ENCODE measurements at regions not wholly inside any gene's neighbourhood (a gene's known extent, or its start where the extent isn't known, plus 50 kb on each side); places are given as distances from the start of the nearest gene placed in this dataset.
"Not testable (repeated sequence)": the region's sequence is repeated elsewhere in the genome, so short reads cannot be mapped to it uniquely, and the experiment has no call there.

DNA sequence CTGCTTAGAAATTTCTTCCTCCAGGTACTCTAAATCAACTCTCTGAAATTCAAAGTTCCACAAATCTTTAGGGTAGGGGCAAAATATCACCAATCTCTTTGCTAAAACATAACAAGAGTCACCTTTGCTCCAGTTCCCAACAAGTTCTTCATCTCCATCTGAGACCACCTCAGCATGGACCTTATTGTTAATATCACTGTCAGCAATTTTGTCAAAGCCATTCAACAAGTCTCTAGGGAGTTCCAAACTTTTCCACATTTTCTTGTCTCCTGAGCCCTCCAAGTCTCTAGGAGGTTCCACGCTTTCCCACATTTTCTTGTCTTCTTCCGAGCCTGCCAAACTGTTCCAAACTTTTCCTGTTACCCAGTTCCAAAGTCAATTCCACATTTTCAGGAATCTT is 255.9 kb downstream of the TDRD15 start:
- TF ChIP-seq POLR2AphosphoS5 (IDR thresholded peaks at IDR 0.05; ENCODE audit: borderline replicate concordance, low read depth, low read length); FOXP2 (optimal IDR thresholded peaks at IDR 0.05; ENCODE audit: control extremely low read depth, extremely low read length, insufficient read depth); EZH2 (IDR thresholded peaks at IDR 0.05): not testable (repeated sequence)

All from SK-N-MC (cell line).